Esophagus muscularis mucosa (tissue), 4 donors: ENCODE measurements at regions not wholly inside any gene's neighbourhood (a gene's known extent, or its start where the extent isn't known, plus 50 kb on each side); places are given as distances from the start of the nearest gene placed in this dataset.
"Not testable (repeated sequence)": the region's sequence is repeated elsewhere in the genome, so short reads cannot be mapped to it uniquely, and the experiment has no call there.

Experiments
- DNase-seq: peaks from one replicate; pipeline ENCODE4 v3.0.0-alpha.2; 2017; ENCODE audit errors: extremely low spot score
- H3K27ac ChIP-seq, 4 donors: fragments of 200-600 bp; sonication (generic); replicated peaks in 1 of 4; 1 replicate in 3 of 4; 2 replicates in 1 of 4; pipeline ENCODE4 v1.5.1; 2016 to 2019; ENCODE audit warnings: mild to moderate bottlenecking in 1 of 4
- H3K27me3 ChIP-seq, 4 donors: fragments of 200-600 bp; sonication (generic); one replicate each; pipeline versions ENCODE4 v1.5.1 to v1.6.0; 2016 to 2019
- H3K36me3 ChIP-seq, 4 donors: fragments of 200-600 bp; sonication (generic); one replicate each; pipeline ENCODE4 v1.5.1; 2016 to 2019
- H3K4me1 ChIP-seq, 4 donors: fragments of 200-600 bp; sonication (generic); one replicate each; pipeline ENCODE4 v1.5.1; 2016 to 2019
- H3K4me3 ChIP-seq, 4 donors: fragments of 200-600 bp; sonication (generic); 1 replicate in 2 of 4; 2 replicates in 2 of 4; pipeline ENCODE4 v1.5.1; 2016 to 2019; ENCODE audit warnings: mild to moderate bottlenecking in 4 of 4, moderate library complexity in 1 of 4
- H3K9me3 ChIP-seq, 4 donors: fragments of 200-600 bp; sonication (generic); 1 replicate in 3 of 4; 2 replicates in 1 of 4; pipeline ENCODE4 v1.5.1; 2016 to 2019
- CTCF ChIP-seq, 3 experiments: fragments of 200-600 bp in 2 of 3; fragments of 450-650 bp in 1 of 3; sonication (generic) in 2 of 3; IDR thresholded peaks; one replicate each; pipeline ENCODE4 v1.5.1; 2017 to 2019; ENCODE audit warnings: antibody characterized with exemption in 3 of 3, mild to moderate bottlenecking in 2 of 3, moderate library complexity in 1 of 3
- EP300 ChIP-seq: sonication (generic); formaldehyde crosslinking; IDR thresholded peaks from one replicate; pipeline ENCODE4 v1.6.1; 2017; ENCODE audit warnings: antibody characterized with exemption
- POLR2A ChIP-seq: fragments of 450-650 bp; IDR thresholded peaks from one replicate; pipeline ENCODE4 v1.6.1; 2017; ENCODE audit warnings: antibody characterized with exemption, moderate library complexity, mild to moderate bottlenecking, low read depth
- POLR2AphosphoS5 ChIP-seq, 2 donors: sonication (generic); formaldehyde crosslinking; IDR thresholded peaks; one replicate each; pipeline ENCODE4 v1.6.1; 2017; ENCODE audit warnings: antibody characterized with exemption in 2 of 2
- WGBS: methylation state at CpG from one replicate; pipeline ENCODE4 v1.1.5; 2018; 5-methylcytosine and 5-hydroxymethylcytosine counted together
- intact Hi-C: fragments of 100-400 bp; cut with DNase I; formaldehyde crosslinking; loops from one replicate; pipeline ENCODE4 v1.15.1; 2023

DNA sequence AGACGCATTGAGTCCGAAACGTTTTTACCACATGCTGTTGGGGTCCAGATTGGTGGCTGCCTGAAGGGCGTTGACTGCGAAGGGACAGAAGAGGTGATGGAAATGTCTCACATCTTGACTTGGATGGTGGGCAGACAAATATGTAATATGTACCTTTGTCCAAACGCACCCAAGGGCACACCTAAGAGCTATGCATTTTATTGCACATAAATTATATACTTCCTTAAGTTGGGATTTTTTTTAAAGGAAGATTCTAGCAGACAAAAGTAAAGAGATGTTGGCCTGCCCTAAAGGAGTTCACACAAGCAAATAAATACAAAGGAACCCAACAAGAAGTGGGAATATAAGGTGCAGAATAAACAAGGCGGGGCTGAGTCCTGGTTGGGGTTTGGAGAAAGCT, 91.1 kb upstream of the TBL1X start:
- Histone ChIP-seq H3K4me3 (no peak overlapping the region), H3K36me3 (no peaks in the 10 kb centered on the region), H3K4me1 (no peaks in the 10 kb centered on the region), H3K27ac (no peak overlapping the region), H3K27me3 (no peaks in the 10 kb centered on the region), H3K9me3 (no peaks in the 10 kb centered on the region)
- no peak for DNase-seq
- no peak for TF ChIP-seq POLR2AphosphoS5 (IDR thresholded peaks at IDR 0.05)
- no peak for TF ChIP-seq POLR2A
- TF ChIP-seq CTCF (IDR thresholded peaks at IDR 0.05): no peak
- TF ChIP-seq EP300: no peak
- intact Hi-C loops: no loop called here
- WGBS: 82% methylated on average over 7 of the region's 7 CpGs

- H3K9me3 ChIP-seq: no peaks in the 10 kb centered on the region
- no peaks in the 10 kb centered on the region for H3K4me1 ChIP-seq
Measured at GRCh38 chrX:9374555-9374954, 90.3 kb upstream of the TBL1X start.

DNA sequence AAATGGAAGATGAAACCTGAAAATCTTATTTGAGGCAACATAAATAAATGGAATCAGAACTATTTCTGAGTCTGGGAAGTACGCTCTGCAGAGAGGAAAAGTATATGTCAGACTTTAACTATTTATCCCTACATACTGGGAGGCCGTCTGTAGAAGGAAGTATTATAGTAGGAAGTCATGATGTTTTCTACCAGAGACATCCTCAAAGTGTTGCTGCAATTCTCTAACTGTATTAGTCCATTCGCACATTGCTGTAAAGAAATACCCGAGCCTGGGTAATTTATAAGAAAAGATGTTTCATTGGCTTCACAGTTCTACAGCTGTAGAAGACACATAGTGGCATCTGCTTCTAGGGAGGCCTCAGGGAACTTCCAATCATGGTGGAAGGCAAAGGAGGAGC, 88.7 kb upstream of the TBL1X start:
- no peaks in the 10 kb centered on the region for H3K4me1 ChIP-seq
- intact Hi-C loops: no loop called here
- H3K36me3 ChIP-seq: no peaks in the 10 kb centered on the region
- no peaks in the 10 kb centered on the region for H3K9me3 ChIP-seq
- H3K4me3 ChIP-seq: no peak overlapping the region
- TF ChIP-seq EP300 (no peak), POLR2A (no peak), CTCF (IDR thresholded peaks at IDR 0.05) (no peak), POLR2AphosphoS5 (IDR thresholded peaks at IDR 0.05) (no peak)
- WGBS: 85% methylated on average over 4 of the region's 4 CpGs
- no peak overlapping the region for H3K27ac ChIP-seq
- no peak for DNase-seq
- no peaks in the 10 kb centered on the region for H3K27me3 ChIP-seq

More at GRCh38 chrX:9374555-9374954, 90.3 kb upstream of the TBL1X start:
- Histone ChIP-seq H3K27me3 (no peaks in the 10 kb centered on the region), H3K4me3 (no peak overlapping the region), H3K36me3 (no peaks in the 10 kb centered on the region), H3K27ac (no peak overlapping the region)
- WGBS: 81% methylated on average over 6 of the region's 6 CpGs
- no peak for TF ChIP-seq EP300
- TF ChIP-seq POLR2AphosphoS5 (IDR thresholded peaks at IDR 0.05): no peak
- TF ChIP-seq POLR2A: no peak
- TF ChIP-seq CTCF (IDR thresholded peaks at IDR 0.05): no peak
- intact Hi-C loops: no loop called here
- DNase-seq: no peak

GRCh38 chrX:9377216-9377615, 87.6 kb upstream of the TBL1X start:
- intact Hi-C loops, DNase-seq, H3K4me1 ChIP-seq, H3K36me3 ChIP-seq, H3K27ac ChIP-seq, H3K27me3 ChIP-seq, H3K9me3 ChIP-seq, H3K4me3 ChIP-seq: not testable (repeated sequence)
- WGBS: 82% methylated on average over 3 of the region's 3 CpGs

GRCh38 chrX:9378980-9379696, 85.7 kb upstream of the TBL1X start:
- Histone ChIP-seq H3K4me1 (no peaks in the 10 kb centered on the region), H3K27me3 (no peaks in the 10 kb centered on the region), H3K36me3 (no peaks in the 10 kb centered on the region), H3K27ac (no peak overlapping the region), H3K4me3 (no peak overlapping the region), H3K9me3 (no peaks in the 10 kb centered on the region)
- no peak for DNase-seq
- intact Hi-C loops: no loop called here
- no peak for TF ChIP-seq POLR2AphosphoS5 (IDR thresholded peaks at IDR 0.05)
- TF ChIP-seq CTCF (IDR thresholded peaks at IDR 0.05): no peak
- no peak for TF ChIP-seq POLR2A
- TF ChIP-seq EP300: no peak
- WGBS: 63% methylated on average over 7 of the region's 7 CpGs
